ENCODE measurements at regions not wholly inside any gene's neighbourhood (a gene's known extent, or its start where the extent isn't known, plus 50 kb on each side); places are given as distances from the start of the nearest gene placed in this dataset.

GRCh38 chr2:19762142-19762541, 139.6 kb downstream of the TTC32 start:
- ATAC-seq, result no peak
- intact Hi-C loops (cut with DNase I), result no loop called here

GRCh38 chr2:19759880-19760279, 141.9 kb downstream of the TTC32 start:
- no peaks in the 10 kb centered on the region for H3K4me1 ChIP-seq
- no peaks in the 10 kb centered on the region for H3K9me3 ChIP-seq
- ATAC-seq, result no peak
- DNase-seq, result no peak
- no peak overlapping the region for H3K27ac ChIP-seq
- WGBS (ENCODE audit: insufficient coverage, low coverage, low lambda C conversion rate, missing lambda C conversion rate), result 78% methylated on average over 6 of the region's 6 CpGs
- TF ChIP-seq POLR2A (IDR thresholded peaks at IDR 0.05) (no peak), CTCF (IDR thresholded peaks at IDR 0.05) (no peak)
- no peaks in the 10 kb centered on the region for H3K27me3 ChIP-seq
- no peak overlapping the region for H3K4me3 ChIP-seq
- no peaks in the 10 kb centered on the region for H3K36me3 ChIP-seq
- intact Hi-C loops (cut with DNase I), result no loop called here

More at GRCh38 chr2:19762142-19762541, 139.6 kb downstream of the TTC32 start:
- no peak for DNase-seq
- Histone ChIP-seq H3K4me3 (no peak overlapping the region), H3K27ac (no peak overlapping the region), H3K9me3 (no peaks in the 10 kb centered on the region), H3K4me1 (no peaks in the 10 kb centered on the region), H3K36me3 (no peaks in the 10 kb centered on the region), H3K27me3 (no peaks in the 10 kb centered on the region)
- TF ChIP-seq CTCF (IDR thresholded peaks at IDR 0.05), result no peak
- TF ChIP-seq POLR2A (IDR thresholded peaks at IDR 0.05), result no peak
- WGBS (ENCODE audit: insufficient coverage, low coverage, low lambda C conversion rate, missing lambda C conversion rate), result no CpG with 5 or more reads among the region's 1 CpG

- WGBS (ENCODE audit: insufficient coverage, low coverage, low lambda C conversion rate, missing lambda C conversion rate), result 60% methylated on average over 5 of the region's 5 CpGs
Observed at GRCh38 chr2:19758658-19759057, 143.1 kb downstream of the TTC32 start.

GRCh38 chr2:19757586-19757985, 144.2 kb downstream of the TTC32 start:
- no peak overlapping the region for H3K27ac ChIP-seq
- H3K4me3 ChIP-seq, result no peak overlapping the region
- H3K9me3 ChIP-seq, result no peaks in the 10 kb centered on the region
- H3K27me3 ChIP-seq, result no peaks in the 10 kb centered on the region
- 53% methylated on average over 3 of the region's 3 CpGs for WGBS (ENCODE audit: insufficient coverage, low coverage, low lambda C conversion rate, missing lambda C conversion rate)
- intact Hi-C loops (cut with DNase I), result no loop called here
- TF ChIP-seq POLR2A (IDR thresholded peaks at IDR 0.05) (no peak), CTCF (IDR thresholded peaks at IDR 0.05) (no peak)
- H3K4me1 ChIP-seq, result no peaks in the 10 kb centered on the region
- ATAC-seq, result no peak
- DNase-seq, result no peak
- no peaks in the 10 kb centered on the region for H3K36me3 ChIP-seq

More at GRCh38 chr2:19758658-19759057, 143.1 kb downstream of the TTC32 start:
- Histone ChIP-seq H3K27me3 (no peaks in the 10 kb centered on the region), H3K27ac (no peak overlapping the region), H3K4me1 (no peaks in the 10 kb centered on the region), H3K36me3 (no peaks in the 10 kb centered on the region), H3K9me3 (no peaks in the 10 kb centered on the region), H3K4me3 (no peak overlapping the region)
- intact Hi-C loops (cut with DNase I), result no loop called here
- ATAC-seq, result no peak
- no peak for TF ChIP-seq CTCF (IDR thresholded peaks at IDR 0.05)
- no peak for DNase-seq

- TF ChIP-seq POLR2A (IDR thresholded peaks at IDR 0.05) (no peak), CTCF (IDR thresholded peaks at IDR 0.05) (no peak)
- no peak for ATAC-seq
- intact Hi-C loops (cut with DNase I), result no loop called here
- no peaks in the 10 kb centered on the region for H3K9me3 ChIP-seq
- WGBS (ENCODE audit: insufficient coverage, low coverage, low lambda C conversion rate, missing lambda C conversion rate), result 62% methylated on average over 8 of the region's 10 CpGs
- no peak overlapping the region for H3K27ac ChIP-seq
- H3K36me3 ChIP-seq, result no peaks in the 10 kb centered on the region
- no peak for DNase-seq
- no peak overlapping the region for H3K4me3 ChIP-seq
- H3K27me3 ChIP-seq, result no peaks in the 10 kb centered on the region
- no peaks in the 10 kb centered on the region for H3K4me1 ChIP-seq
Observed at GRCh38 chr2:19754907-19755306, 146.9 kb downstream of the TTC32 start.

Measured in right lobe of liver (tissue), 6 donors.